SU-DHL-6 (cell line): ENCODE measurements at regions not wholly inside any gene's neighbourhood (a gene's known extent, or its start where the extent isn't known, plus 50 kb on each side); places are given as distances from the start of the nearest gene placed in this dataset.

Experiments used
- H2AFZ ChIP-seq: fragments of 200-600 bp; sonication (generic); 2 replicates; pipeline ENCODE4 v1.6.1; 2014; ENCODE audit warnings: low read depth, mild to moderate bottlenecking, moderate library complexity, mixed read lengths, antibody characterized with exemption, low read length; ENCODE audit not compliant: severe bottlenecking
- H3F3A ChIP-seq: fragments of 200-600 bp; shearing (Covaris generic); 2 replicates; pipeline ENCODE4 v1.6.0; 2016; ENCODE audit warnings: antibody characterized with exemption, mild to moderate bottlenecking; ENCODE audit not compliant: insufficient read depth
- H3K27ac ChIP-seq: fragments of 200-600 bp; sonication (generic); 2 replicates; pipeline ENCODE4 v1.5.1; 2016; ENCODE audit warnings: low read depth, mild to moderate bottlenecking, low read length, moderate library complexity, mixed read lengths
- H3K27me3 ChIP-seq: fragments of 200-600 bp; sonication (generic), shearing (Covaris generic); 2 replicates; pipeline ENCODE4 v1.6.0; 2014; ENCODE audit warnings: mild to moderate bottlenecking, low read length
- H3K36me3 ChIP-seq: fragments of 200-600 bp; sonication (generic); 2 replicates; pipeline ENCODE4 v1.6.1; 2014; ENCODE audit warnings: mild to moderate bottlenecking, low read length, mixed read lengths
- H3K4me2 ChIP-seq: fragments of 300-600, 200-600 bp; shearing (Covaris generic), sonication (generic); 2 replicates; pipeline ENCODE4 v1.6.0; 2014; ENCODE audit warnings: low read length, low read depth, mild to moderate bottlenecking; ENCODE audit not compliant: poor library complexity, severe bottlenecking
- H3K4me3 ChIP-seq: fragments of 200-600 bp; sonication (generic); 2 replicates; pipeline ENCODE4 v1.5.1; 2014; ENCODE audit warnings: antibody characterized with exemption, low read length, mild to moderate bottlenecking, mixed read lengths; ENCODE audit not compliant: insufficient read depth, poor library complexity, severe bottlenecking
- H3K79me2 ChIP-seq: fragments of 200-600 bp; sonication (generic); 2 replicates; pipeline ENCODE4 v1.6.1; 2014; ENCODE audit warnings: mild to moderate bottlenecking, low read length, moderate library complexity; ENCODE audit not compliant: insufficient read depth
- H3K9ac ChIP-seq: fragments of 200-600 bp; sonication (generic); 2 replicates; pipeline ENCODE4 v1.7.0; 2014; ENCODE audit warnings: mild to moderate bottlenecking, low read length
- H3K9me2 ChIP-seq: fragments of 200-600 bp; sonication (generic); replicated peaks from 2 replicates; pipeline ENCODE4 v1.6.1; 2014; ENCODE audit warnings: low read length; ENCODE audit not compliant: insufficient read depth
- H3K9me3 ChIP-seq: fragments of 200-600 bp; sonication (generic); 2 replicates; pipeline ENCODE4 v1.6.1; 2014; ENCODE audit warnings: low read length, mixed read lengths; ENCODE audit not compliant: insufficient read depth
- H4K20me1 ChIP-seq: fragments of 200-600 bp; sonication (generic); 2 replicates; pipeline ENCODE4 v1.6.1; 2014; ENCODE audit warnings: low read depth, mild to moderate bottlenecking, antibody characterized with exemption, low read length, moderate library complexity, mixed read lengths
- CTCF ChIP-seq: fragments of 200-600 bp; sonication (generic); IDR thresholded peaks from one replicate; pipeline ENCODE4 v1.5.1; 2017; ENCODE audit warnings: antibody characterized with exemption, mild to moderate bottlenecking, low read length, moderate library complexity; ENCODE audit not compliant: insufficient read depth, poor library complexity, severe bottlenecking
- EZH2phosphoT487 ChIP-seq: fragments of 200-600 bp; sonication (generic), shearing (Covaris generic); conservative IDR thresholded peaks from 2 replicates; pipeline ENCODE4 v1.6.1; 2018; ENCODE audit warnings: mild to moderate bottlenecking, antibody characterized with exemption, low read length, moderate library complexity, mixed read lengths

GRCh38 chr9:93792358-93792757 is 162.8 kb downstream of the BARX1 start:
- no peak overlapping the region for H3K27ac ChIP-seq
- H3K36me3 ChIP-seq: no peaks in the 10 kb centered on the region
- no peaks in the 10 kb centered on the region for H3K9me2 ChIP-seq
- no peak for TF ChIP-seq EZH2phosphoT487
- no peaks in the 10 kb centered on the region for H3F3A ChIP-seq
- H3K79me2 ChIP-seq: no peaks in the 10 kb centered on the region
- no peak overlapping the region for H3K4me2 ChIP-seq
- no peaks in the 10 kb centered on the region for H3K9me3 ChIP-seq
- no peaks in the 10 kb centered on the region for H4K20me1 ChIP-seq
- H3K4me3 ChIP-seq: no peak overlapping the region
- no peaks in the 10 kb centered on the region for H3K27me3 ChIP-seq
- no peak overlapping the region for H3K9ac ChIP-seq
- H2AFZ ChIP-seq: no peak overlapping the region

GRCh38 chr9:93786204-93786603 is 169.0 kb downstream of the BARX1 start:
- TF ChIP-seq EZH2phosphoT487 (no peak), CTCF (no peak)
- Histone ChIP-seq H3K4me3 (no peak overlapping the region), H3K9ac (no peak overlapping the region), H3K9me3 (no peaks in the 10 kb centered on the region), H3K79me2 (no peaks in the 10 kb centered on the region), H3K9me2 (no peaks in the 10 kb centered on the region), H3K4me2 (no peak overlapping the region), H3F3A (no peaks in the 10 kb centered on the region), H2AFZ (no peak overlapping the region), H4K20me1 (no peaks in the 10 kb centered on the region), H3K27ac (no peak overlapping the region), H3K36me3 (no peaks in the 10 kb centered on the region), H3K27me3 (no peaks in the 10 kb centered on the region)

GRCh38 chr9:93776873-93777272 is 178.3 kb downstream of the BARX1 start:
- no peaks in the 10 kb centered on the region for H3K79me2 ChIP-seq
- H3K9me3 ChIP-seq: no peaks in the 10 kb centered on the region
- no peak overlapping the region for H3K27ac ChIP-seq
- no peaks in the 10 kb centered on the region for H3K36me3 ChIP-seq
- H3K9ac ChIP-seq: no peak overlapping the region
- TF ChIP-seq EZH2phosphoT487 (no peak), CTCF (no peak)
- no peak overlapping the region for H3K4me3 ChIP-seq
- no peaks in the 10 kb centered on the region; the same call in 1 of the 2 replicates for H4K20me1 ChIP-seq
- no peaks in the 10 kb centered on the region for H3F3A ChIP-seq
- no peaks in the 10 kb centered on the region for H3K27me3 ChIP-seq
- no peak overlapping the region for H2AFZ ChIP-seq
- no peaks in the 10 kb centered on the region for H3K9me2 ChIP-seq
- no peak overlapping the region for H3K4me2 ChIP-seq

GRCh38 chr9:93776256-93776655 is 178.9 kb downstream of the BARX1 start:
- Histone ChIP-seq H3K36me3 (no peaks in the 10 kb centered on the region), H3K27ac (no peak overlapping the region)

More at GRCh38 chr9:93776256-93776655, 178.9 kb downstream of the BARX1 start:
- H3K9me2 ChIP-seq: no peaks in the 10 kb centered on the region
- H3K79me2 ChIP-seq: no peaks in the 10 kb centered on the region
- no peaks in the 10 kb centered on the region for H3K9me3 ChIP-seq
- no peaks in the 10 kb centered on the region for H3K27me3 ChIP-seq
- H3K4me2 ChIP-seq: no peak overlapping the region
- H4K20me1 ChIP-seq: no peaks in the 10 kb centered on the region; the same call in 1 of the 2 replicates
- H3F3A ChIP-seq: no peaks in the 10 kb centered on the region
- no peak overlapping the region for H3K4me3 ChIP-seq
- no peak overlapping the region for H2AFZ ChIP-seq
- H3K9ac ChIP-seq: no peak overlapping the region
- TF ChIP-seq CTCF (no peak), EZH2phosphoT487 (no peak)
